Neural progenitor cell (in vitro differentiated cells): ENCODE measurements at regions not wholly inside any gene's neighbourhood (a gene's known extent, or its start where the extent isn't known, plus 50 kb on each side); places are given as distances from the start of the nearest gene placed in this dataset.

Experiments used
- CTCF ChIP-seq: fragments of 200-600 bp; sonication (generic); IDR thresholded peaks from 2 replicates; pipeline ENCODE4 v1.5.1; 2017; ENCODE audit warnings: antibody characterized with exemption, mild to moderate bottlenecking
- EZH2 ChIP-seq: fragments of 200-600 bp; sonication (generic); IDR thresholded peaks from 2 replicates; pipeline ENCODE4 v1.6.1; 2017; ENCODE audit warnings: antibody characterized with exemption, mild to moderate bottlenecking, moderate library complexity

DNA sequence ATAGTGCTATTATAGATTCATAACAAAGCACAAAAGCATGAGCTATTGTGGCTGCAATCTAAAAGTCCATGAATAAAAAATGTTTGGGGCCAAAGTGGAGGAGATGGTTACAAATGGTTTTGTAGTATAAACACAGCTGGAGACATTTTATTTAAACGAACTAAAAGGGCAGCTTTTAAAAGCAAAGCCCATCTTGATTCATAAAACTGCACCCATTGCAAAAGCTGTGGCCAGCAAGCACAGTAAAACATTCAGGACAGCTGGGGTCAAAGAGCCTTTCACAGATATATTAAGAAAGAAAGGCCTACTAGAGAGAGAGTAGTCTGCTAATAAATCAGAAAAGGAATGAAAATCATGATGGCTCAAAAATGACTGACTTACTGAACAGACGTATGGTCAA is 520.8 kb downstream of the NUF2 start:
- TF ChIP-seq EZH2 (no peak), CTCF (no peak)
